ENCODE measurements at regions not wholly inside any gene's neighbourhood (a gene's known extent, or its start where the extent isn't known, plus 50 kb on each side); places are given as distances from the start of the nearest gene placed in this dataset.
A peak's percentile ranks its signal among the peaks of the same experiment; 100 is the strongest.

DNA sequence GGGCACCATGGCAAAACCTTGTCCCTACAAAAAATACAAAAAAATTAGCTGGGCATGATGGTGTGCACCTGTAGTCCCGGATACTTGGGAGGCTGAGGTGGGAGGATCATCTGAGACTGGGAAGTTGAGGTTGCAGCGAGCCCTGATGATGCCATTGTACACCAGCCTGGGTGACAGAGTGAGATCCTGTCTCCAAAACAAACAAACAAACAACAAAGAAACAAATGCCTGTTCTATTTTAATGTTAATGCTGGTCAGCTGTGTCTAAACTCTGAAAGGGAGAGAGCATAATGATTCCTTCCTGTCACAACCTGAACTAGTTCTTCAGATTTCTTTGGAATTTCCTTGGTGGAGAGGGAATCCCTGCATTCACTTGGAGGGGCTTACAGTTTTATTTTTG is 413.0 kb upstream of the TBL1XR1 start:
- Histone ChIP-seq H2AFZ (ENCODE audit: low read length) (no peak overlapping the region), H3K27me3 (ENCODE audit: control insufficient read depth in 1 of 2, insufficient read depth in 2 of 2, low read length in 2 of 2) (no peaks in the 10 kb centered on the region), H3K4me3 (replicated peaks in 1 of 3; ENCODE audit: insufficient read depth in 1 of 3, low read depth in 2 of 3, low read length in 3 of 3) (no peak overlapping the region), H3K27ac (ENCODE audit: extremely low read length, insufficient read depth, low read length) (no peak overlapping the region), H3K9me3 (ENCODE audit: low read length) (no peaks in the 10 kb centered on the region), H3K9ac (ENCODE audit: insufficient read depth, low read depth, low read length) (no peak overlapping the region), H3K79me2 (ENCODE audit: insufficient read depth, low read length) (no peaks in the 10 kb centered on the region), H4K20me1 (ENCODE audit: insufficient read depth, low read length) (no peaks in the 10 kb centered on the region), H3K4me1 (ENCODE audit: insufficient read depth, low read length) (peaks cover 74% of the 10 kb centered on the region), H3K36me3 (replicated peaks in 1 of 2; ENCODE audit: control insufficient read depth in 1 of 2, insufficient read depth in 2 of 2, low read length in 2 of 2) (no peaks in the 10 kb centered on the region), H3K4me2 (ENCODE audit: low read depth, low read length) (no peak overlapping the region)
- ChIA-PET POLR2A (no interaction called here), CTCF (ENCODE audit: low intra/inter-chr PET ratio, low total read pairs) (no interaction called here)
- in situ Hi-C loops (cut with HindIII; ENCODE audit: extremely low pct_ligation_motif_present, low pct_unique_long_range_greater_than_20kb) = no loop called here
- ATAC-seq = no peak
- TF ChIP-seq ZFP91 (CRISPR knock-in tag; IDR thresholded peaks at IDR 0.05; ENCODE audit: borderline replicate concordance) = no peak
- intact Hi-C loops (cut with micrococcal nuclease; ENCODE audit: unreplicated experiment) = loop anchor here (10.0 kb wide), 1 partner anchor 115 kb away; no protein-coding TSS in a partner anchor
- BruUV-seq (replicated peaks) = no TSS peak
- 53% methylated on average over 2 of the region's 2 CpGs for WGBS (ENCODE audit: low lambda C conversion rate)
- DNase-seq (ENCODE audit: low spot score) = no peak
- no peak for FAIRE-seq

GRCh38 chr3:177610686-177611633 is 413.7 kb upstream of the TBL1XR1 start:
- peak; percentile 62 for DNase-seq (ENCODE audit: low spot score)
- peak overlapping the region; percentile 58 for H3K4me2 ChIP-seq (ENCODE audit: low read depth, low read length)
- H2AFZ ChIP-seq (ENCODE audit: low read length) = no peak overlapping the region
- WGBS (ENCODE audit: low lambda C conversion rate) = 26% methylated on average over 5 of the region's 5 CpGs
- H3K27ac ChIP-seq (ENCODE audit: extremely low read length, insufficient read depth, low read length) = no peak overlapping the region
- no peak overlapping the region for H3K9ac ChIP-seq (ENCODE audit: insufficient read depth, low read depth, low read length)
- H3K4me1 ChIP-seq (ENCODE audit: insufficient read depth, low read length) = peaks cover 80% of the 10 kb centered on the region
- FAIRE-seq = peak; percentile 51
- no TSS peak for BruUV-seq (replicated peaks)
- no peaks in the 10 kb centered on the region for H3K36me3 ChIP-seq (replicated peaks in 1 of 2; ENCODE audit: control insufficient read depth in 1 of 2, insufficient read depth in 2 of 2, low read length in 2 of 2)
- H3K9me3 ChIP-seq (ENCODE audit: low read length) = no peaks in the 10 kb centered on the region
- intact Hi-C loops (cut with micrococcal nuclease; ENCODE audit: unreplicated experiment) (loop anchor here (10.0 kb wide), 1 partner anchor 116 kb away; no protein-coding TSS in a partner anchor), in situ Hi-C loops (cut with HindIII; ENCODE audit: extremely low pct_ligation_motif_present, low pct_unique_long_range_greater_than_20kb) (no loop called here)
- H3K79me2 ChIP-seq (ENCODE audit: insufficient read depth, low read length) = no peaks in the 10 kb centered on the region
- no peak; the same call in 2 of the 3 replicates for ATAC-seq
- no peaks in the 10 kb centered on the region for H4K20me1 ChIP-seq (ENCODE audit: insufficient read depth, low read length)
- H3K27me3 ChIP-seq (ENCODE audit: control insufficient read depth in 1 of 2, insufficient read depth in 2 of 2, low read length in 2 of 2) = no peaks in the 10 kb centered on the region
- no peak overlapping the region for H3K4me3 ChIP-seq (replicated peaks in 1 of 3; ENCODE audit: insufficient read depth in 1 of 3, low read depth in 2 of 3, low read length in 3 of 3)
- ChIA-PET CTCF (ENCODE audit: low intra/inter-chr PET ratio, low total read pairs) (no interaction called here), POLR2A (no interaction called here)
- peak; percentile 18; the same call in 1 of the 2 replicates for TF ChIP-seq HNF4A (CRISPR knock-in tag; IDR thresholded peaks at IDR 0.05)
- peak; percentile 60; the same call in 1 of the 2 replicates for TF ChIP-seq RXRB (CRISPR knock-in tag; IDR thresholded peaks at IDR 0.05; ENCODE audit: borderline replicate concordance)
- no peak for TF ChIP-seq ZMYM3 (CRISPR knock-in tag; IDR thresholded peaks at IDR 0.05)
- no peak for TF ChIP-seq SOX13 (IDR thresholded peaks at IDR 0.05)
- TF ChIP-seq SOX13 (CRISPR knock-in tag; conservative IDR thresholded peaks at IDR 0.05 in 1 of 2, IDR thresholded peaks at IDR 0.05 in 1 of 2) = peak in 1 of 2 experiments; percentile 60; a peak in 2 of 4 replicates
- TF ChIP-seq HMG20A (CRISPR knock-in tag; IDR thresholded peaks at IDR 0.05; ENCODE audit: borderline replicate concordance) = peak; percentile 38; the same call in 1 of the 2 replicates
- 0 out of 2 replicates have a peak, but pooled peaks have one; percentile 33 for TF ChIP-seq LCORL (IDR thresholded peaks at IDR 0.05)
- no peak for TF ChIP-seq LCORL (CRISPR knock-in tag; IDR thresholded peaks at IDR 0.05)
- no peak for TF ChIP-seq ZNF879 (CRISPR knock-in tag; IDR thresholded peaks at IDR 0.05)
- no peak for TF ChIP-seq FOXK1 (CRISPR knock-in tag; IDR thresholded peaks at IDR 0.05; ENCODE audit: borderline replicate concordance, low read depth)
- TF ChIP-seq, protein P1, sequence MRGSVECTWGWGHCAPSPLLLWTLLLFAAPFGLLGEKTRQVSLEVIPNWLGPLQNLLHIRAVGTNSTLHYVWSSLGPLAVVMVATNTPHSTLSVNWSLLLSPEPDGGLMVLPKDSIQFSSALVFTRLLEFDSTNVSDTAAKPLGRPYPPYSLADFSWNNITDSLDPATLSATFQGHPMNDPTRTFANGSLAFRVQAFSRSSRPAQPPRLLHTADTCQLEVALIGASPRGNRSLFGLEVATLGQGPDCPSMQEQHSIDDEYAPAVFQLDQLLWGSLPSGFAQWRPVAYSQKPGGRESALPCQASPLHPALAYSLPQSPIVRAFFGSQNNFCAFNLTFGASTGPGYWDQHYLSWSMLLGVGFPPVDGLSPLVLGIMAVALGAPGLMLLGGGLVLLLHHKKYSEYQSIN (CRISPR knock-in tag; IDR thresholded peaks at IDR 0.05; ENCODE audit: borderline replicate concordance) = no peak
- no peak for TF ChIP-seq ZNF30 (CRISPR knock-in tag; IDR thresholded peaks at IDR 0.05)
